Stimulated activated CD8-positive, alpha-beta memory T cell treated with anti-CD3 and anti-CD28 coated beads, Interleukin-12 subunit alpha, Interleukin-12 subunit beta, amount 100 ng/mL, for 24 hours (primary cell): ENCODE measurements at regions not wholly inside any gene's neighbourhood (a gene's known extent, or its start where the extent isn't known, plus 50 kb on each side); places are given as distances from the start of the nearest gene placed in this dataset.
"Not testable (repeated sequence)": the region's sequence is repeated elsewhere in the genome, so short reads cannot be mapped to it uniquely, and the experiment has no call there.

Experiments used
- DNase-seq: peaks from one replicate; pipeline ENCODE4 v3.0.0-alpha.2; 2020; ENCODE audit errors: extremely low read depth

GRCh38 chr12:13348464-13348863 lies 151.9 kb downstream of the EMP1 start:
- DNase-seq, result no peak

DNA sequence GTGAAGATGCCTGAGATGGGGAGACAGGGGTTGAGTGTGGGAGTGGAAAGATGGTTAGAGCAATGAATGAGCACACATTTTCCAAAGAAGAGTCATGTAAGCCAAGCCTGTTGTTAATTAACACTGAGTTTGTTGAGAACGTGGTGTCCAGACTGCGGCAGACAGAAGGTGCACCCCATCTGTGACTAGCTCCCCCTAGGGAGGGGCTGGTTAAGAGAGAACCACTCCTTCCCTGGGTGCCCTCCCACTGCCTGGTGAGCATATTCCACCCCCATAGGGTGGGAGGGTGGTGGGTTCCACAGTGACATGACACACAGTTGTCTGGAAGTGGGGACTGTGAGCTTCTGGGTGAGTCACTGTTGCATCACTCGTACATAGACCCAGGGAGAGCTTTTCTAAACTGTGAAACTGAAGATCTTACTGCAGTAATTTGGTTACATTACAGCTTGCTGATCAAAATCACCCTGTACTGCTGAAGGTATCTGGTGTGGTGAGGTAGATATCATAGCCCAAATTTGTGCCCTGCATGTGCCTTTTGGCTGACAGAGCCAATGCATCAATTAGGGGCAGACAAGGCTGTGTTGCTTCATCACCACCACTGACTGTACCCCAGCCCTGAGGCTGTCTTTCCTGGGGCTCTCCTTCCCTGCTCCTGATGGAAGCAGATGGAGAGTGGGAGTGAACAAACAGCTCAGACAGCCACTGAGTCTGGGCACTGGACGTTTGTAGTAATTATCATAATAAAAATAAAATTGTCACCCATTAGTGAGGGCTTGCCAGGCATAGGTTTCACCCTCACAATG lies 150.9 kb downstream of the EMP1 start:
- peak; percentile 17 for DNase-seq

GRCh38 chr12:13345722-13346121 lies 149.2 kb downstream of the EMP1 start:
- DNase-seq, result no peak

- no peak for DNase-seq
These were observed 146.8 kb downstream of the EMP1 start for GRCh38 chr12:13343375-13343774.

DNA sequence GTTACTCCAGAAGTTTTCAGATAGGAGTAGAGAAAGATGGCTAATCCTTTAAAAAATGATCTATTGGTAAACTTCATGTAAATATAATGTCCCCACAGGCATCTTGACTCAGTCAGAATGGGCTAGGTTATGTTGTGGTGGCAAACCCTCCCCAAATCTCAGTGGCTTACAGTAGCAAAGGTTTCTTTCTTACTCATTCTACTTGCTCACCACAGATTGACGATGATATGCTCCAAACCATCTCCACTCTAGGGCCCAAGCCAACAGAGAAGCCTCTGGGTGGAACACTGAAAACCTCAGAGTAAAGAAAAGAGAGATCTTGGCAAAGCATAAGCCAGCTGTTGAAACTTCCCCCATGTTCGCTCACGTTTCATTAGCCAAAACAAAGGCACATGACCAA lies 146.4 kb downstream of the EMP1 start:
- DNase-seq, result no peak

GRCh38 chr12:13340149-13340548 lies 143.6 kb downstream of the EMP1 start:
- no peak for DNase-seq

DNA sequence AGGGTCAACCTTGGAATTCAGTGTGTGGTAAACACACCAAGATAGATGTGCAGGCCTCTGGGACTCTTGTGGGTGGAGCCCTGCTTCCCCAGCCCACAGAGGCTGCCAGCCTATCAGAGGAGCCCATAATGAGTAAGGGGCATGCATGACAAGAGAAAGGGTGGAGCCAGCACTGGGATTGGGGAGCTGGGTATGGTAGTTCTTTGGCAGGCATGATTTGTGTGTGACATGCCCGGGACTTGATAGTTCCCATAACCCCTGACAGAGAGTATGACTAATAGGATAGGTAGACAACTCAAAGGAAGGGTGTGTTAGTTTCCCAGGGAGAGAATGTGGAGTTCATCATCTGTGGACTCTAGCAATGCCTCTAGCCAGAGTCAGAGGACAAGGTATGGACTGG lies 143.0 kb downstream of the EMP1 start:
- DNase-seq, result no peak

DNA sequence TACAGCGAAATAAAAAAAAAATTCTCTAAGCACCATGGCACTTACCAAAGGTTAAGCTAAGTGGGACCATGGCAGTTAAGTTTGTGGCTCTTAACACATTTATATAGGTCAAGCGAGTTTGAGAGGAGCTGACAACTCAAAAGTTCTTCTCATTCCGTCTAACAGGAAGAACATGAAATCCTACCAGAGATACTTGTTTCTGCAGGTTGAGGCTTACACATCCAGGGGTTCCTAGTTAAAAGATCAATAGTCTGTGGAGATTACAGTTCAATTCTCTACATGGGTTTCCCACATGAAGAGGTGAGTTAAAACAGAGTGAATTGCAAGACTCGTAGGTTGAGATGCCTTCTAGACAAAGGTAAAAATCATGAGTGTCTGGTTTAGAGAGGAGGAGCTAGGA lies 142.6 kb downstream of the EMP1 start:
- no peak for DNase-seq

DNA sequence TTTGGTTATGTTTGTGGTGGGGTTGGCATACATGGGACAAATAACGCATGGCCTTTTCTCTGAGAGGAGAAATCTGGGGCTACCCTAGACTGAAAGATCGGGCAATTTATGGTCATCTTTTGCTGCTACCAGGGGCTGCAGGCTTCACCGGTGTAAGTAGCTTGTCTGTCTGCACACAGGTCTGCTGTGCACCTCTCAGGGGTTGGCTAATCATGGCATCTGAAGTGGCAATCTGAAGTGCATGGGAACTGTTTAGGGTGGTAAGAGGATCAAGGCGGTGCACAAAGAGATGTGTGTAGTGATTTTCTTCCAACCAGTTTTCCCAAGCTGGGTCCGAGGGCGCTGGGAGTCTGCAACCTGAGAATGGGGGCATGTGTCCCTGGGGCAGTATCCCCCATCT lies 141.3 kb downstream of the EMP1 start:
- no peak for DNase-seq

GRCh38 chr12:13336216-13336615 lies 139.7 kb downstream of the EMP1 start:
- no peak for DNase-seq

DNA sequence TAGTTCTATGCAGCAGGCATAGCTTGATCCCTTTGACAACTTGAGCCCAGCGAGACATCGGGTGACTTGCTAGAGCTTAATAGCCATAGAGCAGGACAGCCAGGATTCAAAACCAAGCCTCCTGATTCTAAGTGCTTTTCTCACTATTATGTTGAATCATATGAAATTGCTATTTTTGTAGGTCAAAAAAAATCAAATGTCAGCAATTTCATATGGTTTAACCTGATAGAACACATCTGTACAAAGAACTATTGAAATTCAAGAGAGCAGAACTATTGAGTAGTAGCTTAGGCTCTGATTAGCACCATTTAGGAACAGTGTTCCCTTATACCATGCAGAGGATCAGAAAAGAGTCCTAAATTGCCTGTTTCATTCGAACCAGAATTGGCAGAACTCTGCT lies 132.0 kb downstream of the EMP1 start:
- no peak for DNase-seq

DNA sequence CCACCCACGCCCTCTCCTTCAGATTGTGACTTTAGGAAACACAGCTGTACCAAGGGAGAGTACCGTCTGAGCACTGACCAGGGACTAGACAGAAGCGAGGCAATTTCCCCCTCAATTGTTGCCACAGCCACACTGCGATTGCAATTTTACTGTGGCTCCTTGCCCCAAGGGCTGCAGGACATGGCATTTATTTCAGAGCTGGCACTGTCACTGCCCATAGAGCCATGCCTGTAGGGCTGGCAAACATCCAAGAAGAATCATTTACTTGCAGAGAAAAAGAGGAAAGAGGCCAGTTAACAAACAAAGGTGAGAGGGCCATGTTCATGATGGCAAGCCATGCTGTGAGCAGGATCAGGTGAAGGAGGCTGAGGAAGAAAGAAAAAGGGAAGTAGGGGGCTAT lies 129.6 kb downstream of the EMP1 start:
- no peak for DNase-seq

GRCh38 chr12:13325037-13325436 lies 128.5 kb downstream of the EMP1 start:
- not testable (repeated sequence) for DNase-seq

- DNase-seq, result no peak
These were observed 121.9 kb downstream of the EMP1 start for GRCh38 chr12:13318231-13319015.

GRCh38 chr12:13316587-13317246 lies 120.2 kb downstream of the EMP1 start:
- DNase-seq, result no peak

DNA sequence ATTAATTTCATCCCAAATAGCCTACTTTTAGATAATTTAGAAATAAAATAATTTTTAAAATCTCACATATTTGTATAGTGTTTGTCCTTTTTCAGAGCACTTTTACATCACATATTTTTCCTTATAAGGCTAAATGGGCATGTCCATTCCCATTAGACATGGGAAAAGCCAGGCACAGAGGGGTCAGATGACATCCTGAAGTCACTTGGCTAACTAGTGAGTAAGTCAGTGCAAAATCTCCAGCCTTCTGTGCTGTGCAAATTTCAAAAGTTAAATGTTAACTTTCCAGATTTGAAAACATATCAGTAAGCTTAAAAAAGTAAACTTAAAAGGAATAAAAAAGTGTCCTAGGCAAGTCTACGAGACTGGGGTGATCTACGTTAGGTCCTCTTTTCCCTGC lies 117.4 kb downstream of the EMP1 start:
- no peak for DNase-seq

DNA sequence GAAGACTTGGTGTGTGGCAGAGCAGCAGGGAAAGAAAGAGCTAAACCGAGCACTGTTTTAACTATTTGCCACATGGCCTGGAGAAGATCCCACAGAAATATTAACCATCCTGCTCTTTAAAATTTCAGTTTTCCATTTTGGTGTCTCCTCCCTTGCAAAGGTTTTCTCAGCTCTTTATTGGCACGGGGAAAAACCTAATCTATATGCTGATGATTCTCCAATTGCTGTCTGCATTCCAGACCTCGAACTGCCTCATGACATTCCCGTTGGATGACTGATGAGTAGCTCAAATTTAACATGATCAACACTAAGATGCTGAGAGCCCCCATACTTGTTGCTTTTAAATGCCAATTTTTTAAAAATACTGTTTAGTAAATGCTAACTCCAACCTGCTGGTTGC lies 115.0 kb downstream of the EMP1 start:
- no peak for DNase-seq

GRCh38 chr12:13307143-13307816 lies 110.8 kb downstream of the EMP1 start:
- no peak for DNase-seq

DNA sequence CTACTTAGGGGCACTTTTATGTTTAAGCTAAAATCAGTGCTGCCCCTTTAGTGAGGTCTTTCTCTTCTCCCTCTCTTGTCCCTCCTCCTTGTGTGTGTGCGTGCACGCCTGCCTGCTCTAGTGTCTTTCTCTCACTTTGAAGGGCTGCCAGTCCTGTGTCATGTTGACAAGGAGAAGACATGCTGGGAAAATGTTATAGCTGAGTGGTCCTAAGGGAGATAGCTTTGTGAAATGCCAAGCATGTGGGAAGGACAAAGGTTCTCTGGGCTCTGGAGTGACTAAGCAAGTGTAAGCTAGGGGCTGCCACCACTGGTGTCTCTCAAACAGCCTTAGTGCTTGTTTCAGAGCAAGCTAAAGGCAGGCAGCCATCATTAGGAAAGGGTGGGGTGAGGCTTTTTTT lies 108.4 kb downstream of the EMP1 start:
- DNase-seq, result no peak

GRCh38 chr12:13299457-13299856 lies 102.9 kb downstream of the EMP1 start:
- DNase-seq, result no peak

DNA sequence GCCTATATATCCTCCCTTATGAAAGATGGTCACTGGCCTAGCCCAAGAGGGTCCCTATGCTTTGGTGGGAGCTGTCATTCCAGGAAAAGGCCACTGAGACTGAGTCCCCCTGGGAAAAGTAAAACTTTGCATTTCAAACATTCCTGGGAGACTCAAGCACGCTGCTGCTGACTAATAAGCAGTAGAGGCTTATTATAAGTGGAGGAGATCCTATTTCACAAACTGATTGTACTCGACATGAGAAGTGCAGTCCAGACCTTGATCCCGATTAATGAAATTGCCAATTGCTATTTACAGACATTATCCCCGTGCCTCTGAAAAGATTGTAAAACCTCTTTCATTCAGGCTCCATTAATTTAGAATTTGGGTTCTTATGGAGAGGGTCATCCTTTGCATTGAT lies 96.6 kb downstream of the EMP1 start:
- DNase-seq, result no peak

DNA sequence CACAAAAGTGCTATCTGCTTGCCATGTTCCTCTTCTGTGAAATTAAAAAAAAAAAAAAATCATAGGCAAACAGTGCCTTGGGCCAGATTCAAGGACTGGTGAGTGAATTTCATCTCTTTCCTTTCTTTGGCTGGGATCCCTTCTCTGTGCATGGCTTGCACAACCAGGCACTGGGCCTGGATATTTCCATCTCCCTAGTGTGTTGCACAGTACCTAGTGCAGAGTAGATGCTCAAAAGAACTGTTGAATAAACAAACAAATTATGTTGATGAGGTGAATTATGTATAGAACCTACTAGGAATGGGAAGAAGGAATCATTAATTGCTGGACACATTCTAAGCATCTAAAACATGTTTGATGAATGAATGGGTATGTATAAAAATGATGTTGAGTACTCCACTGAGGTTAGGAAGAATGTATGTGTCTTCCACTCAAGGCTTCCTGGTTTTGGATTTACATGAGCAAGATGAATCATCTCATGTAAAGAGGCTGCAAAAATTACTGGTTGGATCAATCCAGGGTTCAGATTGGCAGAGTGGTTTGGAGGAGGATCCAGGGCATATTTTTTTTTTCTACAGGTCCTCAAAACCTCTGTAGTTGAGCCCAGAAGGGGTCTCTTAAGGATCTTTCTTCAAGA lies 93.2 kb downstream of the EMP1 start:
- DNase-seq, result no peak
